Ectodermal cell (in vitro differentiated cells): ENCODE measurements at regions not wholly inside any gene's neighbourhood (a gene's known extent, or its start where the extent isn't known, plus 50 kb on each side); places are given as distances from the start of the nearest gene placed in this dataset.

ENCODE experiments used
- H3K27ac ChIP-seq: 2 replicates; pipeline ENCODE4 v1.7.0; 2013; ENCODE audit warnings: mild to moderate bottlenecking, low read depth, low read length; ENCODE audit not compliant: insufficient read depth, poor library complexity, severe bottlenecking
- H3K27me3 ChIP-seq: 2 replicates; pipeline ENCODE4 v1.7.0; 2013; ENCODE audit warnings: mild to moderate bottlenecking, low read length; ENCODE audit not compliant: insufficient read depth, control insufficient read depth, poor library complexity, severe bottlenecking
- H3K36me3 ChIP-seq: one replicate; pipeline ENCODE4 v1.7.0; 2013; ENCODE audit warnings: low read length; ENCODE audit not compliant: control insufficient read depth, insufficient read depth
- H3K4me1 ChIP-seq: one replicate; pipeline ENCODE4 v1.7.0; 2013; ENCODE audit warnings: low read length; ENCODE audit not compliant: control insufficient read depth, insufficient read depth
- H3K4me3 ChIP-seq: 2 replicates; pipeline ENCODE4 v1.7.0; 2013; ENCODE audit warnings: low read depth, low read length, control low read depth; ENCODE audit not compliant: insufficient read depth
- H3K9me3 ChIP-seq: 2 replicates; pipeline ENCODE4 v1.7.0; 2013; ENCODE audit warnings: mild to moderate bottlenecking, low read length, moderate library complexity; ENCODE audit not compliant: control insufficient read depth
- WGBS, 2 experiments: methylation state at CpG; one replicate each; pipeline ENCODE4 v1.1.7; 2013; ENCODE audit warnings: missing lambda C conversion rate in 2 of 2; 5-methylcytosine and 5-hydroxymethylcytosine counted together

DNA sequence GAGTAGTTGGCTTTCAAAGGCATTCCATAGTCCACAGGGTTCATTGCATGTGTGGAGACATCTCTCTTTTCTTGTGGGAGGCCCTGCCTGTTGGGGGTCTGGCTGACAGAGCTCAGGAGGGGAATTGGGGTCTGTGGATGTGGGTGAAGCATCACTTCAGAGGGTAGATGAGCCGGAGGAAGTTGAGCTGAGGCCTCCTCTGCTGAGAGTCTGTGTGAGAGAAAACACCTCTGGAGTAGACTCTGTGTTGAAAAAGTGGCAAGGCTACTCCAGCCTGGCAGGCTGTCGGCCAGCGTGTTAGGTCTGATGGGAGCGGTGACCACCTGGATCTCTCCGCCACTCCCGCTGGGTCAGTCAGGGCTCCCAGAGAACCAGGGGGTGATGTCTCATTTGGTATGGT is 358.0 kb upstream of the MGMT start:
- H3K4me3 ChIP-seq = no peak overlapping the region
- H3K27me3 ChIP-seq = no peaks in the 10 kb centered on the region
- H3K27ac ChIP-seq = no peak overlapping the region
- H3K36me3 ChIP-seq = no peaks in the 10 kb centered on the region
- no peaks in the 10 kb centered on the region for H3K9me3 ChIP-seq
- no peaks in the 10 kb centered on the region for H3K4me1 ChIP-seq
- WGBS, 2 experiments = 93 to 96% methylated on average over 6 of the region's 6 CpGs

- no peak overlapping the region for H3K4me3 ChIP-seq
- no peaks in the 10 kb centered on the region for H3K36me3 ChIP-seq
- no peaks in the 10 kb centered on the region for H3K9me3 ChIP-seq
- H3K4me1 ChIP-seq = no peaks in the 10 kb centered on the region
- H3K27me3 ChIP-seq = no peaks in the 10 kb centered on the region
- 93 to 94% methylated on average over 10 of the region's 10 CpGs for WGBS, 2 experiments
- no peak overlapping the region for H3K27ac ChIP-seq
Measured at GRCh38 chr10:129110780-129111179, 356.3 kb upstream of the MGMT start.

- Histone ChIP-seq H3K4me1 (no peaks in the 10 kb centered on the region), H3K9me3 (no peaks in the 10 kb centered on the region), H3K27me3 (no peaks in the 10 kb centered on the region), H3K27ac (no peak overlapping the region), H3K4me3 (no peak overlapping the region), H3K36me3 (no peaks in the 10 kb centered on the region)
- 78 to 81% methylated on average over 6 of the region's 6 CpGs for WGBS, 2 experiments
Measured at GRCh38 chr10:129111922-129112321, 355.1 kb upstream of the MGMT start.

DNA sequence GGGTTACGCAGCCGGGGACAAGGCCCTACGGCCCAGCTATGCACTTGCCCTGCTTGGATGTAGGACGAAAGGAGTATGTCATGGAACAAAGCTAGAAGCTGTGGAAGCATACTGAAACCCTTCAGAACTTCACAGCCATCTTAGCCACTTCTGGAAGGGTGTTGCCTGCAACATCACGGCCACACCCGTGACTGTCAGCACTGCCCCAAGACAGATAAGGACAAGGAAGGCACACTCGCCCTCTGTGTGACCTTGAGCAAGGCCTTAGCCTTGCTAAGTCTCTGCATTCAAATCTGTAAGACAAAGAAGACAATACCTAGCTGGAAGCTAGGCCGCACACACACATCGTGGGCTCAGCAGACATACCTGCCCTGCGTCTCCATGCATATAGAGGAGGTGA is 352.5 kb upstream of the MGMT start:
- no peaks in the 10 kb centered on the region for H3K27me3 ChIP-seq
- WGBS, 2 experiments = 91 to 95% methylated on average over 10 of the region's 10 CpGs
- H3K4me3 ChIP-seq = no peak overlapping the region
- no peak overlapping the region for H3K27ac ChIP-seq
- H3K36me3 ChIP-seq = no peaks in the 10 kb centered on the region
- peaks cover 3% of the 10 kb centered on the region for H3K9me3 ChIP-seq
- H3K4me1 ChIP-seq = no peaks in the 10 kb centered on the region

- Histone ChIP-seq H3K4me3 (no peak overlapping the region), H3K4me1 (no peaks in the 10 kb centered on the region), H3K9me3 (peaks cover 3% of the 10 kb centered on the region), H3K36me3 (no peaks in the 10 kb centered on the region), H3K27ac (no peak overlapping the region), H3K27me3 (no peaks in the 10 kb centered on the region)
- WGBS, 2 experiments = 93 to 94% methylated on average over 8 of the region's 8 CpGs
Measured at GRCh38 chr10:129116371-129116770, 350.7 kb upstream of the MGMT start.

DNA sequence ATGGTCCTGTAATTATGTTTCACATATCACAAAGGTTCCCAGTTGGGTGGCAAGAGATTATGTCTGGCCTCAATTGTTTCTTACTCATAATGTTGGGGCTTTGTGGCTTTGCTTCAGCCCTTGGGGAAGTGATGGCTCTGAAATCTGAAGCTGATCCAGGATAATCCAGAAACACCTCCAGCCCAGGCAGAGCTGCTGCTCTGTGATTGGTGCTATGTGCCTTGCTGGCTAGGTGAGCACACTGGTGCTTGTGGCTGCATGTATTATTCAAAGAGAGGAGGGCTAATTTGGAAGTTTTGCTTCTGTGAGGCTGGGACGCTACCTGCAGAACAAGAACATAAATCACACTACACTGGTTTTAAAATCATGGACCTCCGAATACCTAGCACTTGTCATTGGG is 346.6 kb upstream of the MGMT start:
- Histone ChIP-seq H3K4me1 (no peaks in the 10 kb centered on the region), H3K36me3 (no peaks in the 10 kb centered on the region), H3K27me3 (no peaks in the 10 kb centered on the region), H3K9me3 (peaks cover 3% of the 10 kb centered on the region), H3K27ac (no peak overlapping the region), H3K4me3 (no peak overlapping the region)
- WGBS, 2 experiments = 42 to 82% methylated on average over 1 to 2 of the region's 2 CpGs

DNA sequence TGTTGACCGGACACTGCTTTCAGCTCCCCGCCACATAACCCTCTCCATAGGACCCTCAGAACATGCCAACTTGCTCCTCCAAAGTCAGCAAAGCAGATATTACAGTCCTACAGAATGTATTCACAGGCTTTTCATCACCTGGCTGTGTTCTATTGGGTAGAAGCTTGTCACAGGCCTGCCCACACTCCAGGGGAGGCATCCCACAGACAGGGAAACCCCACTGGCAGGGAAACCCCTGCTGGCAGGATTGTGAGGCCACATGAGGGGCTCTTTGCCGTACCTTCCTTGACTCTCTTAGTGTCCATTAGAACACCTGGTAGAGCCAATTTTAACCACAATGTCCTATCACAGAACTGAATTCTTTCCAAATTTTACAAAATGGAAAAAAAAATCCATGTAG is 344.2 kb upstream of the MGMT start:
- Histone ChIP-seq H3K4me1 (no peaks in the 10 kb centered on the region), H3K27me3 (no peaks in the 10 kb centered on the region), H3K9me3 (peaks cover 3% of the 10 kb centered on the region), H3K36me3 (no peaks in the 10 kb centered on the region), H3K4me3 (no peak overlapping the region), H3K27ac (no peak overlapping the region)
- 73 to 81% methylated on average over 3 of the region's 3 CpGs for WGBS, 2 experiments

- Histone ChIP-seq H3K4me1 (no peaks in the 10 kb centered on the region), H3K27me3 (no peaks in the 10 kb centered on the region), H3K27ac (no peak overlapping the region), H3K9me3 (peaks cover 3% of the 10 kb centered on the region), H3K36me3 (no peaks in the 10 kb centered on the region), H3K4me3 (no peak overlapping the region)
- 92 to 96% methylated on average over 6 of the region's 6 CpGs for WGBS, 2 experiments
Measured at GRCh38 chr10:129123428-129123827, 343.6 kb upstream of the MGMT start.

DNA sequence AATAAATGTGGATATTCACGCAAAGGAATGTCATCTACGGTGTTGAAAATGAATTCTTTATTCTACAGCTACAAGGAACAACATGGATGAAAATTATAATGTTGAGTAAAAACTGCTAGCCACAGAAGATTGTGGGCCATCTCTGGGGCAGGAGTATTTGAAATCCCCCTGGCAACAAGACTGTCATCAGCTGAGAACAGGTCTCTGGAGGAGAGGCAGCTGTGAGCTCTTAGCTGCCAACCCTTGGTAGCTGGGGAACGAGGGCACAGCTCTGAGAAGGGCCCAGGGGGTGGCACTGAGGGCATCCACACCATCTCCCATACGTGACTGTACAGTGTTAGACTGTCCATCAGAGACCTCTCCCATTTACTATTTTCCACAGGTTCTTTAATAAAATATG is 340.1 kb upstream of the MGMT start:
- H3K36me3 ChIP-seq = no peaks in the 10 kb centered on the region
- H3K4me1 ChIP-seq = no peaks in the 10 kb centered on the region
- H3K27ac ChIP-seq = no peak overlapping the region
- no peaks in the 10 kb centered on the region for H3K9me3 ChIP-seq
- no peaks in the 10 kb centered on the region for H3K27me3 ChIP-seq
- WGBS, 2 experiments = 94 to 99% methylated on average over 4 of the region's 4 CpGs
- H3K4me3 ChIP-seq = no peak overlapping the region

DNA sequence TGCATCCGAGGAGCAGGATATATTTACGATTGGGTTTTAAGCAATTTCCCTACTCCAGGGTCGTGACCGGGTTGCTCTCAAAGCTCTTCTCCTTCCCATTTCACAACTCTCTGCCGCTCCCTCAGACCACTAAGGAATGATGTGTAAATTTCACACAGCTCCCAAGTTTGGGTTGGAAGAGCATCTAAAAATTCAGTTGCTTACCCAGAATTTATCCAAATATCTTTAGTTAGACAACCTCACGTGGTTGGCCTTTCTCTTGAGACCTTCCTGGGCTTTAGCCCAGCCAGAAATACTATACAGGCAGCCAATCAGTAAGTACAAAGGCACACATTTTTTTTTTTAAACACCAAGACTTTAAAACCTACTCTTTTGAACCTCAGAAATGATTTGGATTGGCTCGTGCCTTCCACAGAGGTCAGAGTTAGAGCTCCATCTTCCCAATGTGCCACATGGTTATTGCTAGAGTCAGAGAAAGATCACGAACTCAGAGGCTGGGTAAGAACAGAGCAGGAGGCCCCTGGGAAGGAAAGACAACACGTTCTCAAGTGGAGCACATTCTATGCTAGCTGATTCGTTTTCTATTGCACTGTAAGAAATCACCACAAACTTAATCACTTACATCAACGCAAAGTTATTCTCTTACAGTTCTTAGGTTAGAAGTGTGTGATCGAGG is 335.4 kb upstream of the MGMT start:
- no peak overlapping the region for H3K4me3 ChIP-seq
- 95 to 96% methylated on average over 12 of the region's 12 CpGs for WGBS, 2 experiments
- no peak overlapping the region for H3K27ac ChIP-seq
- H3K4me1 ChIP-seq = no peaks in the 10 kb centered on the region
- H3K27me3 ChIP-seq = no peaks in the 10 kb centered on the region
- H3K9me3 ChIP-seq = no peaks in the 10 kb centered on the region
- no peaks in the 10 kb centered on the region for H3K36me3 ChIP-seq

DNA sequence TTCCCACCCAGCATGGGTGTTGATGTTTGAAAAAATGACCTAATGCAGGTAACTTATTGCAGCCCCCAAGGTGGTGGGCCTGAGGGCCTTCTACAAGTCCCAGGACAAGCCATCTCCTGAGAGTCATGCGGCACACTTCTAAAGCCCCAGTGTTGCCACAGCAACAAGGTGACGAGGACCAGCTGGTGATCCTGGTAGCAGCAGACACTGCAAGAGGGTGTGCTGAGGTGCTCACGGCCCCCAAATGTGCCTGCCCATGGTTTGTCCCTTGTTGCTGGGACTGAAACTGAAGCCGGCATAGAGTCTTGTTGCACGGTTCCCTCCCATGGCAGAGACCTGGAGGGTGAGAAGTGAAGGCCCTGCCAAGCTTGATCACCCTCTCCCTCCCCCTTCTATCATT is 333.2 kb upstream of the MGMT start:
- H3K27me3 ChIP-seq = no peaks in the 10 kb centered on the region
- no peaks in the 10 kb centered on the region for H3K9me3 ChIP-seq
- no peak overlapping the region for H3K4me3 ChIP-seq
- no peaks in the 10 kb centered on the region for H3K4me1 ChIP-seq
- H3K27ac ChIP-seq = no peak overlapping the region
- WGBS, 2 experiments = 94% methylated on average over 5 of the region's 5 CpGs
- no peaks in the 10 kb centered on the region for H3K36me3 ChIP-seq
